ENCODE measurements at regions not wholly inside any gene's neighbourhood (a gene's known extent, or its start where the extent isn't known, plus 50 kb on each side); places are given as distances from the start of the nearest gene placed in this dataset.
A peak's percentile ranks its signal among the peaks of the same experiment; 100 is the strongest.
"Not testable (repeated sequence)": the region's sequence is repeated elsewhere in the genome, so short reads cannot be mapped to it uniquely, and the experiment has no call there.

DNA sequence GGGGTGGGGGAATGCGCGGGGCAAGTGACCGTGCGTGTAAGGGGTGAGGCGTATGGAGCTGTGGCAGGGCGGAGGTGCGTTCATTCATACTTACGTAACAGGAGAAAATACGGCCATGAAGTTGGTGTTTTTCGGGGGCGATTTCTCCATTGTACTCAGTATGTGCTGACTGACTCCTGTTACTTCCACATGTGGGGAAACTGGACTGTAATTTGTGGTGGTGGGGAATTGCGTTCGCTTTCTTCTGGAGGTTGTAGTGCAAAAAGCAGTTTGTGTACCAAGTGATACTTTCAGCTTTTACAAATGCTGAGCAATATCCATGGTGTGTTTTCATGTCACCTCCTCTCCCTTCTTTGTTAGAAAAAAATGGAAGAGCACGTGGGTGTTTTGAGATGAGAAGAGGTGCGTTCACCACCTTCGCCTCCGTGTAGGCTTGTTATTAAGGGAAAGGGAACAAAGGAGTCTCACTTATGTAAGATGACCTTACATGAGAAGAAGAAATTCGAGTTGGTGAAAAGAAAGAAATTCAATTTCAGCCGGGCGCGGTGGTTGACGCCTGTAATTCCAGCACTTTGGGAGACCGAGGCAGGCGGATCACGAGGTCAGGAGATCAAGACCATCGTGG, 181.1 kb upstream of the NOTCH2NLA start:
- H3K4me3 ChIP-seq (replicated peaks; ENCODE audit: low read depth, low read length) = not testable (repeated sequence)
- peak; percentile 83 for DNase-seq (ENCODE audit: extremely low read depth, low read depth)

DNA sequence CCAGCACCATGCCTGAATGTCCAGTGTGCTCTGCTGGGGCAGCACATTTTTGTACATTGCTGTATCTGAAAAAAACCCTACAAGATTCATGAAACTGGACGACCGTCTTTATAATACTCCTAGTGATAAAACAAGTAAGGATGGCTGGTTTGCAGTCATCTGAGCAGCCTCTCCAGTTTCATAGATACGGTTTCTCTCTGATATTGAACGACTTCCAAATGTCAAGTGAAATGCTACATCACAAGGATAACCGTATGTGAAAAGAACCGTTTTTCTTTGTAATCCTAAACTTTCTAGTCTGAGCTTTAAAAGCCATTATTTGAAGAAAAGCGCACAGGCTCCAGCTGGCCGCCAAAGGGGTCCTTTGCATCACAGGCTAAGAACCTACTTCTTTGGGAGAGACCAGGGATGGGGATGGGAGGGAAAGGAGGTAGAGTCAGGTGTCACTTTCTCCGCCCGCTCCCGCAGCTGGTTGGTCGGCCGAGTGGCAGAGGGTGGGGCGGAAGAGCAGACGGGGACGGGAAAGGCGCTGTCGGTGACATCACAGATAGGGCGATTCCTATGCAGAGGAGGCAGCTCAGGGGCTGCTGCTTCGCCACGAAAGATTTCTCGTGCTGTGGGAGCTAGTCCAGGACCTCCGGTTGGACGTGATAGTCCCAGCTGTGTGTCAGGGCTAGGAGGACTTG, 180.4 kb upstream of the NOTCH2NLA start:
- H3K4me3 ChIP-seq (replicated peaks; ENCODE audit: low read depth, low read length) = not testable (repeated sequence)
- DNase-seq (ENCODE audit: extremely low read depth, low read depth) = peak; percentile 40

DNA sequence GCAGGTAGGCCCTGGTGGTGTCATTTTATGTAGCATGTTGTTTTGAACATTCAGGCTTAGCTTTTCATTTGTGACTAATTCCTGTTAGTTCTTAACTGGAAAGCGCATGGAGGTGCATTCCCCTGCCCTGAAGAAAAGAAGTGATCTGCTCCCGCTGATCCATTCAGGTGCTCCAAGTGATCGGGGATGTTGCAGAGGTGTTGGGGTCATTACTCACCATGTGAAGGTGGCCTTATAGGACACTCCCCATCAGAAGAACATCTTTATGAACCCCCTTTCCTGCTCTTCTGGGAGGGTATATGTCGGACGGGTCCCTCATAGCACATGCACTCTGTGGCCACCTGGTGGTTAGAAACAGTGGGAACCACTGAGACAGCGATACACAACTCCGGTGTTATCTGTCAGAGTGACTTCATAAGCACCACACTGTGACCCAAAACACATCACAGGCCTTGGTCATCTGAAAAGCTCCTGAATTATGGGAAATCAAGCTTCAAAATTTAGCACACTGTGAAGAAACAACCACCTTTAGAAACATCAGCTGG, 172.5 kb upstream of the NOTCH2NLA start:
- TF ChIP-seq, protein P1, sequence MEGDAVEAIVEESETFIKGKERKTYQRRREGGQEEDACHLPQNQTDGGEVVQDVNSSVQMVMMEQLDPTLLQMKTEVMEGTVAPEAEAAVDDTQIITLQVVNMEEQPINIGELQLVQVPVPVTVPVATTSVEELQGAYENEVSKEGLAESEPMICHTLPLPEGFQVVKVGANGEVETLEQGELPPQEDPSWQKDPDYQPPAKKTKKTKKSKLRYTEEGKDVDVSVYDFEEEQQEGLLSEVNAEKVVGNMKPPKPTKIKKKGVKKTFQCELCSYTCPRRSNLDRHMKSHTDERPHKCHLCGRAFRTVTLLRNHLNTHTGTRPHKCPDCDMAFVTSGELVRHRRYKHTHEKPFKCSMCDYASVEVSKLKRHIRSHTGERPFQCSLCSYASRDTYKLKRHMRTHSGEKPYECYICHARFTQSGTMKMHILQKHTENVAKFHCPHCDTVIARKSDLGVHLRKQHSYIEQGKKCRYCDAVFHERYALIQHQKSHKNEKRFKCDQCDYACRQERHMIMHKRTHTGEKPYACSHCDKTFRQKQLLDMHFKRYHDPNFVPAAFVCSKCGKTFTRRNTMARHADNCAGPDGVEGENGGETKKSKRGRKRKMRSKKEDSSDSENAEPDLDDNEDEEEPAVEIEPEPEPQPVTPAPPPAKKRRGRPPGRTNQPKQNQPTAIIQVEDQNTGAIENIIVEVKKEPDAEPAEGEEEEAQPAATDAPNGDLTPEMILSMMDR (IDR thresholded peaks at IDR 0.05; ENCODE audit: low read depth, low read length, missing control alignments) = peak; percentile 39
- not testable (repeated sequence) for H3K4me3 ChIP-seq (replicated peaks; ENCODE audit: low read depth, low read length); DNase-seq (ENCODE audit: extremely low read depth, low read depth)

DNA sequence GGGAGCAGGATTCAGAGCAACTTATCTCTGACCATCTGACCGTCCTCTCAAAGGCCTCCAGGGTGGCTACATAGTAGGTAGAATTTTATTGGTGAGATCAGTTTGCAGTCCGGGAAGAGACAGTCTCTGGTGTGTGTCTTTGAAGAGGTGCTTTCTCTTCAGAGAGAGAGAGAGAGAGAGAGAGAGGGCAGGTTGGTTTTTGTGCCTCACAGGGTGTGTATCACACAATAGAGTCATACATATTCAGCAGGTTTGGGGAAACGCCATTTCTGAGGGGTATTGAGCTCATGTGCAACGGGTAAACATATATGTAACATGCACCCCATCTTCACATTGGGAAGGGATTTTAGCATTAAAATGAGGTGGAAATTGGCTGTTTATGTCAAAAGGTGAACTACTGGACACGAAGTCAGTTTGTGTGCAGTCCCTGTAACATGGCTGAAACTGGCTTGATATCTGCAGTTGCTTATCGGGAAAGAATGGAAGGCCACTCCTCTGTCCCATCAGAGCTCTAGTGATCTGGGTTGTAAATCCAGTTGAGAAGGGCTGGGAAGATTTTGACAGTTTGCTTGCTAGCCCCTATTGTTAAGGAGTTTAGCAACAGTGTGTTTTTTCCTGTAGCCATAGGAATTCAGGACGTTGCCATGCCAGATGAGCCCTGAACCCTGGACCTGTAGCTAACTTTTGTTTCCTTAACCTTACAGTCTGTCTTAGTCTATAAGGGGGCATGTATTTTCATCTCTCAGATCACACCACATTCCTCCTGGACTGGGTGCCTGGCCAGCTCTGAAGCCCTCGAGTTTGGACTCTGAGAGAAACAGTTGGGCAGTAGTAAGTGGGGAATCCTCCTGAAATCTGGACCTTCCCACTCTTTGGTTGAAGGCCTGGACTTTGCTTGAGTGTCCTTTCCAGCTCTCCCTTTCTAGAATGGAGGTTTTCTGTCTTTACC, 171.6 kb upstream of the NOTCH2NLA start:
- not testable (repeated sequence) for H3K4me3 ChIP-seq (replicated peaks; ENCODE audit: low read depth, low read length); DNase-seq (ENCODE audit: extremely low read depth, low read depth)

DNA sequence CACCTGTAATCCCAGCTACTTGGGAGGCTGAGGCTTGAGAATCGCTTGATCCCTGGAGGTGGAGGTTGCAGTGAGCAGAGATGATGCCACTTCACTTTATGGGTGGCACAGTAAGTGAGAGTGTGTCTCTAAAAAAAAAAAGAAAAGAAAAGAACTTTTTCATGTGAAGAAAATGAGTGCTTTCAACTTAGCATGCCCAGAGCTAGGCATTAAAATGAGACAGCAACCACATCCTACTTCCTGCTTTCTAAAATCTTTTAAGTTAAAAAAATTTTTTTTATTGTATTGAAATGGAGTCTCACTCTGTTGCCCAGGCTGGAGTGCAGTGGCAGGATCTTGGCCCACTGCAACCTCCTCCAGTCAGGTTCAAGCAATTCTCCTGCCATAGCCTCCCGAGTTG, 170.4 kb upstream of the NOTCH2NLA start:
- DNase-seq (ENCODE audit: extremely low read depth, low read depth); H3K4me3 ChIP-seq (replicated peaks; ENCODE audit: low read depth, low read length): not testable (repeated sequence)

DNA sequence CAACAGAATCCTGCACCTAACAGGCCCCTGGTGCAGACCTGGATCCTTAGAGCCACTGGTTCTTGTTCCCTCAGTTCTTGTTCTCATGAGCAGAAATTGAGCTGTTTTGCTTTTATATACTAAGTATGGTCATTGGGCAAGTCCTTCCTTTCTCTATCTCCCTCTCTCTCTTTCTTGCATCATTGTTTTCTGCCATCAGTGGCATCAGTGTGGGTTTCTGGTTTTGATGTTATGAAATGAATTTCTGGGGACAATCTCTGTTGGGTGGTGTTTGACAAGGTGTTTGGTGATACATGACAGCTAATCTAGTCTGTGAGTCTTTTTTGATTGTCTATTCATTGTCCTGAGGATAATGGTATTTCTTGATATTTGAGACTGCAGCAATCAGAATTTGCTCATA, 168.0 kb upstream of the NOTCH2NLA start:
- DNase-seq (ENCODE audit: extremely low read depth, low read depth); H3K4me3 ChIP-seq (replicated peaks; ENCODE audit: low read depth, low read length): not testable (repeated sequence)

DNA sequence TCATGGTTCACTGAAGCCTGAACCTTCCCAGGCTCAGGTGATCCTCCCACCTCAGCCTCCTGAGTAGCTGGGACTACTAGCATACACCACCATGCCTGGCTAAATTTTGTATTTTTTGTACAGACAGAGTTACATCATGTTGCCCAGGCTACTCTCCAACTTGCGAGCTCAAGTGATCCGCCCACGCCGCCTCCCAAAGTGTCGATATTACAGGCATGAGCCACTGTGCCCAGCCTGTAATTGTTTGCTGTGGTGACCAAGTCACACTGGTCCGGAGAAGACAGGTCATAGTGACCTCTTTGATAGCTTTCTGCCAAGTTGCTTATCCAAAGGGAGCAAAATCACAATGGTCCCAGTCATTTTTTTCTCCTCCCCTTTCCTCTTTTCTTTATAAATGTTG, 167.4 kb upstream of the NOTCH2NLA start:
- DNase-seq (ENCODE audit: extremely low read depth, low read depth); H3K4me3 ChIP-seq (replicated peaks; ENCODE audit: low read depth, low read length): not testable (repeated sequence)

DNA sequence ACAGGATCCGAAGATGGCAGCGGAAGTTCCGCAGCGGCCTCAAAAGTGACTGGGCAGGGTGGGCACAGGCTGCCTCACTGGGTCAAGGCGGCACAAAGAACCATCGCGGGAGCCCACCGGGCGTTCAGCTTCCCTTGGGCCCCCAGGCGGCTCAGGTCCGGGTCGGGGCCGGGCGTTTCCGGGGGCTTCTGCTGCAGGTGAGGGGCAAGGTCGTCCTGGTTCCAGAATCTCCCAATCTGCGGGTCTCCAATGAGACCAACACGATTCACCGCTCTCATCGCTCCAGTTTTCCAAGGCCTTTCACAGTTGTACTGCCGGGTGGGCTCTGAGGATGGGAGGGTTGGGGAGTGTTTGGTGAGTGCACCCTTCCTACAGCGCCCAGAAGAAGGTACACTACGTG, 165.0 kb upstream of the NOTCH2NLA start:
- H3K4me3 ChIP-seq (replicated peaks; ENCODE audit: low read depth, low read length); DNase-seq (ENCODE audit: extremely low read depth, low read depth): not testable (repeated sequence)

DNA sequence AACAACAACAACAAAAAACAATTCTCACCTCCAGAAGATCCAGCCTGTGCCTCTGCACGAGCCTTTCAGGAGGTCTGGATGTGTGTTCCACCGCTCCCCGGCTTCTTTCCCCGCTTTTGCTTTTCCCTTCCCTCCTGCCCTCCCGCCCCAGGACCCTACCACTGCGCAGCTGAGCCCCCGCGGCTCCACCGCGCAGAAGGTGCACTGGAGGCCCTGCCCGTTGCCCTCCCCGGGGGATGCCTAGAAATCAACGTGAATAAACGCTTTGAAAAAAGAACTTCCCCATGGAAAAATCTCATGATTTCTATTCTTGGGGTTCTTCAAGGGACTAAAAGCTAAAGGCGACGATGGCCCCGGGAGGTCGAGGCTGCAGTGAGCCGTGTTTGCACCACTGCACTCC, 164.3 kb upstream of the NOTCH2NLA start:
- DNase-seq (ENCODE audit: extremely low read depth, low read depth); H3K4me3 ChIP-seq (replicated peaks; ENCODE audit: low read depth, low read length): not testable (repeated sequence)

DNA sequence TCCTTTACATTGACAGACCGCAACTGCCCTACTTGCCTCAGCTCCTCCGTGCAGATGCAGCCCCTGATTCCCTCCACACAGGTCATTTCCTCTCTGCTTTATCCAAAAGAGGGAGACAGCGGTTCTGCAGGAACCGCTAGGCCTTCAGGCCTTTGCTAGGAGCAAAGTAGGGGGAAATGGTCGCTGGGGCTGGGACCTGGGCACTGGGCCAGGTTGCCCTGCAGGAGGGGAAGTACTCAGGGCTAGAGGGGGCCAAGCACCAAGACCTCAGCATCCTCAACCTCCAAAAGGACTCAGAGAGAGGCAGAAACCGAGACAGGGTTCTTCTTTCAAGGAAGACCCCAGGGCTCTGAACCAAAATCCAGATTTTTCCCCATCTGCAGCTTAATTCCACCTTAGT, 160.4 kb upstream of the NOTCH2NLA start:
- DNase-seq (ENCODE audit: extremely low read depth, low read depth); H3K4me3 ChIP-seq (replicated peaks; ENCODE audit: low read depth, low read length): not testable (repeated sequence)

DNA sequence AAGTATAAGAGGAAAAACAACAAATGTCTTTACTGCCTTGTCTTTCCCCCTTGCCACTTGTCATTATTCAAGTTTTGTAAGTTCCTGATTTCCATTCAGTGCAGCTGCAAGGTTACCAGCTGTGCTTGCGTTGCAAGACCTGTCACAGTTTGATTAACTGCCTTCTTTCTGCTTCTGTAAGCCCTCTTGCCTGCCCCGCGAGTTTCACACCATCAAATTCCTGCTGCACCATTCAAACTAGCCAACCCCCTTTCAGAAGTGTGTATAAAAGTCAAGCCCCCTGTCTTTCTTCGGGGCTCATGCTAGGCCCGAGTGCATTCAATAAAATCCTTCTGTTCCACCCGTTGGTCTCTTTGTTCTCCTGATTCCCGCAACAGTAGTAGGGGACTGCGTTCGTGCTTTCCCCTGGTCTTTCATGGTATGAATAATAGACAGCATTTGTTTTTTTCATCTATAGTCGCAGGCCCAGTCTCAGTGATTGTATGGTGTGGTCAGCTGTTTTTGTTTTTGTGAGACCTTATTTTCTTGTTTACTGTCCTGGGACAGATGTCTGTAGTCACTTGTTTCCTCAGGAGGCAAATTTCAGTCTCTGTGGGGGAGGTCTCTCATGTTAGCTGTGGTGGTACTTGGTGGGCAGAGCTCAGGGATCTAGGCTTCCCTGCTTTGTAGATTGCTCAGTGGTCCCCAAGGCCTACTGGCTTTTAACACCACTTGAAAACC, 159.1 kb upstream of the NOTCH2NLA start:
- not testable (repeated sequence) for DNase-seq (ENCODE audit: extremely low read depth, low read depth); H3K4me3 ChIP-seq (replicated peaks; ENCODE audit: low read depth, low read length)

DNA sequence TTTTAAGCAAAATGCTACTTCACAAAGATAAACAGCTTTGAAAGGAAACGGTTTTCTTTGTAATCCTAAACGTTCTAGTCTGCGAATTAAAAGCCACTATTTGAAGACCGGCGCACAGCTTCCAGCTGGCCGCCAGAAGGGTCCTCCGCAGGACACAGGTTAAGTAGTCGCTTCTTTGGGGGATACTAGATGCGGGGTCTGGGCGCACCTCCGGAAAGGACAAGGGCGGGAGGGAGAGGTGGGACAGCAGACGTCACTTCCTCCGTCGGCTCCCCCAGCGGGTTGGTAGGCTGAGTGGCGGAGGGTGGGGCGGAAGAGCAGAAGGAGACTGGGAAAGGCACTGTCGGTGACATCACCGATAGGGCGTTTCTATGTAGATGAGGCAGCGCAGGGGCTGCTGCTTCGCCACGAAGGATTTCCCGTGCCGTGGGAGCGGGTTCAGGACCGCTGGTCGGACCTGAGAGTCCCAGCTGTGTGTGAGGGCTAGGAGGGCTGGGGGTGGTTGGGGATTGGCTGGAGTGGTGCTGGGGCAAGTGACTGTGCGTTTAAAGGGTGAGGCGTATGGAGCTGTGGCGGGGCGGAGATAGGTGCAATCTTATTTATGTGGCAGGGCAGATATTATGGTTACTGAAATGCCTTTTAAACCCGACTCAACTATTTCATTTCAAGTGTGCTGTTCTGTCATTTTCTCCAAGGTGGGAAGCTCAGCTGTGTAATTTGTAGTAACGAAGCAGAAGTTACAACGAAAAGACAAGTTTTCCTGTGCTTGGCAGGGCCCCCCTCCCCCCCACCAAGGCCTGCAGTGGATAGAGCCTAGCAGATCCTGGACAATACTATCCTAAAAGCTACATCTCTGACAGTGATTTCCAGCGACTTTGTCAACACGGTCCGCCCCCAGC, 158.3 kb upstream of the NOTCH2NLA start:
- DNase-seq (ENCODE audit: extremely low read depth, low read depth) = peak; percentile 88
- peak overlapping the region; percentile 37 for H3K4me3 ChIP-seq (replicated peaks; ENCODE audit: low read depth, low read length)

DNA sequence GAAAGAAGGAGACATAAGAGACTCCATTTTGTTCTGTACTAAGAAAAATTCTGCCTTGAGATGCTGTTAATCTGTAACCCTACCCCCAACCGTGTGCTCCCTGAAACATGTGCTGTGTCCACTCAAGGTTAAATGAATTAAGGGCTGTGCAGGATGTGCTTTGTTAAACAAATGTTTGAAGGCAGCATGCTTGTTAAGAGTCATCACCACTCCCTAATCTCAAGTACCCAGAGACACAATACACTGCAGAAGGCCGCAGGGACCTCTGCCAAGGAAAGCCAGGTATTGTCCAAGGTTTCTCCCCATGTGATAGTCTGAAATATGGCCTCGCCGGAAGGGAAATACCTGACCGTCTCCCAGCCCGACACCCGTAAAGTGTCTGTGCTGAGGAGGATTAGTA, 152.4 kb upstream of the NOTCH2NLA start:
- not testable (repeated sequence) for DNase-seq (ENCODE audit: extremely low read depth, low read depth); H3K4me3 ChIP-seq (replicated peaks; ENCODE audit: low read depth, low read length)

DNA sequence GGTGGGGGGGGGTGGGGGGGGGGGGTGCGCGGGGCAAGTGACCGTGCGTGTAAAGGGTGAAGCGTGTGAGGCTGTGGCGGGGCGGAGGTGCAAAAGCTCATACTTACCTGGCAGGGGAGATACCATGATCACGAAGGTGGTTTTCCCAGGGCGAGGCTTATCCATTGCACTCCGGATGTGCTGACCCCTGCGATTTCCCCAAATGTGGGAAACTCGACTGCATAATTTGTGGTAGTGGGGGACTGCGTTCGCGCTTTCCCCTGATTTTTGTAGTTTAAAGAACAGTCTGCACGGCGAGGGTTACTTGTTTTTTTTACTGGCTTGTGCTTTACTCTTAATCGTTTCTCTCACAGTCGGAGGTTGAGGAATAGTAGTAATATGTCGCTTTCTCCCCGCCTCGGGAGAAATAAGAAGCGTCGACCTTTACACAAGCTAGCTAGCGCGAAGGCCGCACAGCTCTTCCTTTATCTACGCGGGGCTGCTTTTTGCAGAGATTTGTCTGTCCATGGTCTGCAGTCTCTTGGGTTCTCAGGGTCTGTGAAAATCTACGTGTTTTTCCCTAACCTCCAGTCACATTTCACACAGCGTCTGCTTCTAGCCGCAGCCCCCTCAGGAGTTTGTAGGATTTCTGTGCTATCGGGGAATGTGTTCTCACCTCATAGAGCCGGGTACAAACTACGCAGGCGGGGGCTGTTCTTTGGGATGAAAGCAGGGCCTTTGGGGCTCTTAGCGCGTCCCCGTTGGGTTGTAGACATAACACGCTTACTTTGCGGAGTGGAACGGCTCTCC, 148.1 kb upstream of the NOTCH2NLA start:
- H3K4me3 ChIP-seq (replicated peaks; ENCODE audit: low read depth, low read length) = not testable (repeated sequence)

DNA sequence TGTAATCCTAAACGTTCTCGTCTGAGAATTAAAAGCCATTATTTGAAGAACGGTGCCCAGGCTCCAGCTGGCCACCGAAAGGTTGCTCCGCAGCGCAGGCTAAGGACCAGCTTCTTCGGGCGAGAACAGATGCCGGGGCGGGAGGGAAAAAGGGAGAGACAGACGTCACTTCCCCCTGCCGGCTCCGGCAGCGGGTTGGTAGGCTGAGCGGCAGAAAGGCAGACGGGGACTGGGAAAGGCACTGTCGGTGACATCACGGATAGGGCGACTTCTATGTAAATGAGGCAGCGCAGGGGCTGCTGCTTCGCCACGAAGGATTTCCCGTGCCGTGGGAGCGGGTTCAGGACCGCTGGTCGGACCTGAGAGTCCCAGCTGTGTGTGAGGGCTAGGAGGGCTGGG, 147.5 kb upstream of the NOTCH2NLA start:
- H3K4me3 ChIP-seq (replicated peaks; ENCODE audit: low read depth, low read length) = peak overlapping the region; percentile 25; the same call in 1 of the 2 replicates
- peak; percentile 35 for DNase-seq (ENCODE audit: extremely low read depth, low read depth)

More for the DNA sequence above, 148.1 kb upstream of the NOTCH2NLA start:
- peak; percentile 97 for DNase-seq (ENCODE audit: extremely low read depth, low read depth)
